ENCODE measurements at regions not wholly inside any gene's neighbourhood (a gene's known extent, or its start where the extent isn't known, plus 50 kb on each side); places are given as distances from the start of the nearest gene placed in this dataset.

- TF ChIP-seq CTCF (IDR thresholded peaks at IDR 0.05): no peak
- Histone ChIP-seq H3K9me3 (no peaks in the 10 kb centered on the region), H3K4me1 (no peaks in the 10 kb centered on the region), H3K36me3 (no peaks in the 10 kb centered on the region), H3K27ac (no peak overlapping the region), H3K27me3 (peaks cover 0 to 8% (median 0%) of the 10 kb centered on the region in 7 donors), H3K4me3 (no peak overlapping the region)
- no peak for ATAC-seq
- intact Hi-C loops (cut with DNase I): no loop called here
- 65 to 75% methylated on average over 2 of the region's 2 CpGs for WGBS, 2 donors
- DNase-seq: no peak
These were observed 63.5 kb upstream of the GOLGA8B start for GRCh38 chr15:34646918-34647317.

- no peaks in the 10 kb centered on the region for H3K9me3 ChIP-seq
- TF ChIP-seq CTCF (IDR thresholded peaks at IDR 0.05): no peak
- H3K4me1 ChIP-seq: no peaks in the 10 kb centered on the region
- H3K27ac ChIP-seq: no peak overlapping the region
- WGBS, 2 donors: 84% methylated on average over 4 of the region's 4 CpGs
- H3K36me3 ChIP-seq: no peaks in the 10 kb centered on the region
- DNase-seq (no peak), ATAC-seq (no peak)
- no peak overlapping the region for H3K4me3 ChIP-seq
- H3K27me3 ChIP-seq: peaks cover 0 to 8% (median 0%) of the 10 kb centered on the region in 7 donors
- intact Hi-C loops (cut with DNase I): loop anchor here in 1 of 10 donors (5.0 kb wide), 1 partner anchor 47 kb away; no protein-coding TSS in a partner anchor
These were observed 61.4 kb upstream of the GOLGA8B start for GRCh38 chr15:34644851-34645250.

GRCh38 chr15:34644061-34644460 lies 60.6 kb upstream of the GOLGA8B start:
- intact Hi-C loops (cut with DNase I): loop anchor here in 1 of 10 donors (5.0 kb wide), 1 partner anchor 48 kb away; no protein-coding TSS in a partner anchor
- TF ChIP-seq CTCF (IDR thresholded peaks at IDR 0.05): no peak
- no peak overlapping the region for H3K27ac ChIP-seq
- no peaks in the 10 kb centered on the region for H3K9me3 ChIP-seq
- peaks cover 0 to 8% (median 0%) of the 10 kb centered on the region in 7 donors for H3K27me3 ChIP-seq
- WGBS, 2 donors: 46 to 59% methylated on average over 1 of the region's 1 CpG
- no peak for ATAC-seq
- no peak for DNase-seq
- H3K36me3 ChIP-seq: no peaks in the 10 kb centered on the region
- no peaks in the 10 kb centered on the region for H3K4me1 ChIP-seq
- H3K4me3 ChIP-seq: no peak overlapping the region

GRCh38 chr15:34642247-34642646 lies 58.8 kb upstream of the GOLGA8B start:
- no peak for ATAC-seq
- Histone ChIP-seq H3K4me1 (no peaks in the 10 kb centered on the region), H3K27me3 (peaks cover 0 to 8% (median 0%) of the 10 kb centered on the region in 7 donors), H3K4me3 (no peak overlapping the region), H3K36me3 (no peaks in the 10 kb centered on the region), H3K27ac (no peak overlapping the region), H3K9me3 (no peaks in the 10 kb centered on the region)
- WGBS, 2 donors: 64 to 68% methylated on average over 4 of the region's 4 CpGs
- no peak for TF ChIP-seq CTCF (IDR thresholded peaks at IDR 0.05)
- intact Hi-C loops (cut with DNase I): loop anchor here in 1 of 10 donors (5.0 kb wide), 1 partner anchor 50 kb away; no protein-coding TSS in a partner anchor
- no peak for DNase-seq

Data from heart right ventricle (tissue), 16 donors.